Globus pallidus (tissue), 1 donor: ENCODE measurements at regions not wholly inside any gene's neighbourhood (a gene's known extent, or its start where the extent isn't known, plus 50 kb on each side); places are given as distances from the start of the nearest gene placed in this dataset.
A peak's percentile ranks its signal among the peaks of the same experiment; 100 is the strongest.
"Not testable (repeated sequence)": the region's sequence is repeated elsewhere in the genome, so short reads cannot be mapped to it uniquely, and the experiment has no call there.

Experiments
- DNase-seq: peaks from one replicate; pipeline ENCODE4 v3.0.0-alpha.2; 2015; ENCODE audit warnings: low spot score

GRCh38 chr12:131618303-131618658 is 92.6 kb upstream of the SFSWAP start:
- no peak for DNase-seq

DNA sequence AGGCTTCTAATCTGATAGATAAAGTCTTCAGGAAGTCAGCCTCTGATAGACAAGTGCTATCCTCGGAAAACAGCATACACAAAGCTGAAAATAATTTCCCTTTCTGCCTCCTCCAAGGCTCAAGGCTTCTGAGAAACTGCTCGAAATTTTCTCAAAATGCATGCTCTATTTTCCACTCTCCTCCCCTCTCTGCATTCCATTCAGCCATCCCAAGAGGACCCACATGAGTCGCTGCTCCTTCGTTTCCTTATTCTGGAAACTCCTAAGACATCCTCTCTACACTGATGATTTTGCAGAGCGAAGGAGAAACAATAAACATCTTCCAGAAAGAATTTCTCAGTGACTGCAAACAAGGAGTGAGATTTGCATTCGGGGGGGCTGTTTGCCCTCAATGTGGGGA is 92.2 kb upstream of the SFSWAP start:
- no peak for DNase-seq

GRCh38 chr12:131619106-131619642 is 91.7 kb upstream of the SFSWAP start:
- no peak for DNase-seq

DNA sequence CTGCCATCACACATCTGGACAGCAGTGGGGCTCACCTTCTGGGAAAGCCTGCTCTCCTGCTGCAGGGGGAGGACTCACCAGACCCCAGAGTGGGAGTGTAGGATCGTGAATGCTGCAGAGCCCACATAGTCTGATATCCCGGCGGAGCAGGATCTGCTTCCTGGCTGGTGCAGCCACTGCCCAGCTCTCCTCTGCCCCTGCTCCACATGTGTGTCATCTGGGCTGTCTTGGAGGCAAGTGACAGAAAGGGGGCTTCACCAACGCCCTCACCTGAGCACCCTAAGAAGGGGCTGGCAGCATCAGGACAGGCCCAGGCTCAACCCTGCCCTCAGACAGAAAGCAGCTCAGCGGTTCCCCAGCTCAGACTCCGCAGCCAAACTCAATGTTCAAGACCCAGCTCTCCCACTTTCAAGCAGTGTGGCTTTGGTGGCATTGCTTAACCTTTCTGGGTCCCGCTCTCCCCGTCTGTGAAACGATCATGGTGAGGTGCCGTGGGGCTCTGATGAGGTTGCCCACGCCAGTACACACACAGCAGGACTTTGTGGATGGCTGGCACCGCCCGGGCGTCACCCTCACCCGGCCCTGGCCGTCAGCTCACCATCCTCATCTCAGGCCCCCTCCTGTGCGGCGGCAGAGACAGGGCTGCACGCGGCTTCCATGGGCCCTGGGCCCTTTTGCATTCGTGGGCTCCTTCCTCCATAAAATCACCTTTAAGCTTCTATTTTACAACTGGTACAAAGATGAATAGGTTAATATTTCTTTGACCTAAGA is 91.0 kb upstream of the SFSWAP start:
- DNase-seq, result no peak

DNA sequence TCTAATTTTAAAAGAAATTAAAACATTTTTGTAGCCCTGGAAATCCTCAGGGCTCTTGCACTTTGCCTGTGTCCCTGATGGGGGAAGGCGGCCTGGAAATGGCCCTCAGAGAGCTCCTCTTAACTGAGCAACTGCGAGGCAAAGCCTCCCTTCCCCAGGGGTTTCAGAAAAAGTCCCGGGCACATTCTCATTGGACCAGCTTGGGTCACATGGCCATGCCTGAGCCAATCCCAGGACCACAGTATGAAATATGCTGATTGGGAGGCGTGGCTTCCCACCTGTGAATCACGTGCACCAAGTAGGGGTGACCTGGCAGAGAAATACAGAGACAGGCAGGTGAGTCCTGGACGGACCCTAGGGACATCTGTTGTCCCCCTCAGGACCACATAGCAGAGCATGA is 90.4 kb upstream of the SFSWAP start:
- DNase-seq, result peak; percentile 69

- peak; percentile 94 for DNase-seq
These were observed 89.8 kb upstream of the SFSWAP start for GRCh38 chr12:131620946-131621681.

DNA sequence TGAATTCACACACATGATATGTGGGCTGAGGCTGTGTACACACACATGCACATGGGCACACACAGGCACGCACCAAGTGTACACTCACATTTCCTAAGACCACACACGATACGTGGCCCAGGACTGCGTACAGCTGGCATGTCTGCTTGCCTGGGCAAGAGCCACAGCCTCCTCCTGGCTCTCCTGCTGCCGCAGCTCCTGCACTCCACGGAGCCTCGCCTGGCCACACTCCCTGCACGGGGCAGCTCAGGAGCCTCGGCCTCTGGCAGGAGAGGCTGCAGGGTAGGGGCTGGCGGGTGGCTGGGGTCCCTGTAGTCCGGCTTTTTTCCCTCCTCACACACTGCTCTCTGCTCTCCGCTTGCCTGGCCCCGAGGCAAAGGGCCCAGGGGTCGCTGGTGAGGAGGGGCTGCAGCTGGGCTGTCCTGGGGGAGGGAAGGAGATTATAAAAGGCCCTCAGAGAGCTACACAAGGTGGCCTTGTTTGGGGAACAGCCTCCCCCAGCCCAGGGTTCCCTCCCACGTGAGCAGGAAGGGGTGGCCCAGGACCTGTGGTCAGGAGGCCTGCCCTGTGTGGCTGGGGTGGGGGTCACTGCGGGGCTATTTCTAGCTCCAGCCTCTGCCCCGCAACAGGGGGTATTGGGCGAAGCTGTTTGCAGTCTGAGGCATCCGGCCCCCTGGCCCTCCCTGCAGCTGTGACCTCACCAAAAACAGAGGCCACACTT is 89.0 kb upstream of the SFSWAP start:
- peak; percentile 94 for DNase-seq

DNA sequence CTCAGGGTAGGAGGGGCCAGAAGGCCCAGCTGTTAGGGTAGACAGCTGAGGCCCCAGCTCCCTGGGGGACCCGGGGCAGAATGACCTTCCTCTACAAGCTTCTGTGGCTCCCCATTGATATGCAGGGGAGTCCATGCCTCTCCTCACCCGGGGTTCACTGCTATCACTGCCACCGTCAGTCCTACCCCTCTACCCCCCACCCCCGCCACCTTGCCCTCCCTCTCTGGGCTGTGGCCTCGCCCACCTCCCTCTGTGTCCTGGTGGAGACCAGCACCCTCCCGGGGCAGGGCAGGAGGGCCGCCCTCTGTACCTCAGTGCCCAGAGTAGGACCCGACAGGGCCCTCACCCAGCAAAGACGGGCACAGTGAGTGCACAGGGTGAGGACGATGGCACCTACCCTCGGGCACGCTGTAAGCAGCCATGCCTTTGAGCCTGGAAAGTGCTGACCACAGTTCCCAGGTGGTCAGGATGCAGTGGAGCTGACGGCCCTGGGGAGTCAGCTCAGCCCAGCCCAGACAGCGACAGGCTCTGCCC is 88.4 kb upstream of the SFSWAP start:
- DNase-seq, result no peak

- not testable (repeated sequence) for DNase-seq
These were observed 87.2 kb upstream of the SFSWAP start for GRCh38 chr12:131623404-131624368.

- DNase-seq, result not testable (repeated sequence)
These were observed 86.5 kb upstream of the SFSWAP start for GRCh38 chr12:131624369-131624739.

DNA sequence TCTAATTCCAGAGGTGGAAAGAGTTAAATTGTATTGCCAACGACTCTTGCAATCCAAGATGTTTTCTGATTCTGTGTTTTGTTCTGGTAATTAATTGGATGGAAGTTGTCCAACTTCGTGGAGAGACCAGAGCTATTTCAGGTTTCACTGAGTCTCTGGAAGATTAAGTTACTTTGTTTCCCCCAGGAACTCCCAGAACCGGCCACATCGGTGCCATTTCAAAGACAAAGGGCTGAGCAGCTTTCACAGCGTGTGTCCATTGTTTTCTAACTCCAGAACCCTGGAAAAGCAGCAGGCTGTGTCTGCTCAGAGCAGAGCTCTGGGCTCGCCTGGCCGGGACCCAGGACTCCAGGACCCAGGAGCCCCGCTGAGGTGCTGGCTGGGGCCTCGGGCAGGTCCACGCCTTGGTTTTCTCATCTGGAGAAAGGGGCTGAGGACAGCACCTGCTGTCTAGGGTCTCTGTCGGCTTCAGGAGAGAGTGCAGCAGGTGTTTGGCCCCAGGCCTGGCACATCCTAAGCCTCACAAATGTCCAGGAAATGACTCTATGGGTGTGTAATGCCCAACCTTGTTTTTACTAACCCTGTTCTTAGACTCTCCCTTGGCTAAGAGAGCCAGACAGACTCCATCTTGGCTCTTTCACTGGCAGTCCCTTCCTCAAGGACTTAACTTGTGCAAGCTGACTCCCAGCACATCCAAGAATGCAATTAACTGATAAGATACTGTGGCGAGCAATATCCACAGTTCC is 86.0 kb upstream of the SFSWAP start:
- DNase-seq, result not testable (repeated sequence)

GRCh38 chr12:131625966-131626722 is 84.7 kb upstream of the SFSWAP start:
- DNase-seq, result not testable (repeated sequence)

DNA sequence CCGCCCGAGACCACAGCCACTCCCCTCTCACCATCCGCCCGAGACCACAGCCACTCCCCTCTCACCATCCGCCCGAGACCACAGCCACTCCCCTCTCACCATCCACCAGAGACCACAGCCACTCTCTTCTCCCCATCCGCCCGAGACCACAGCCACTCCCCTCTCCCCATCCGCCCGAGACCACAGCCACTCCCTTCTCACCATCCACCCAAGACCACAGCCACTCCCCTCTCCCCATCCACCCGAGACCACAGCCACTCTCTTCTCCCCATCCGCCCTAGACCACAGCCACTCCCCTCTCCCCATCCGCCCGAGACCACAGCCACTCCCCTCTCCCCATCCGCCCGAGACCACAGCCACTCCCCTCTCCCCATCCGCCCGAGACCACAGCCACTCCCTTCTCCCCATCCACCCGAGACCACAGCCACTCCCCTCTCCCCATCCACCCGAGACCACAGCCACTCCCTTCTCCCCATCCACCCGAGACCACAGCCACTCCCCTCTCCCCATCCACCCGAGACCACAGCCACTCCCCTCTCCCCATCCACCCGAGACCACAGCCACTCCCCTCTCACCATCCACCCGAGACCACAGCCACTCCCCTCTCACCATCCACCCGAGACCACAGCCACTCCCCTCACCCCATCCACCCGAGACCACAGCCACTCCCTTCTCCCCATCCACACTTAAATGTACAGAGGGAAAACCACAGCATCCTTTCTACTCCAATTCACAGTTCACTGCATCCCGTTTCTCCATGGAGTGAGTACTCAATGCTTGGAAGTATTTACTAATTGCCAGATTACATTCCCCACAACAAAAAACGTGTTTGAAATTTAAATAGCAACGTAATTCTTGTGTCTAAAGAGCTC is 83.5 kb upstream of the SFSWAP start:
- not testable (repeated sequence) for DNase-seq

DNA sequence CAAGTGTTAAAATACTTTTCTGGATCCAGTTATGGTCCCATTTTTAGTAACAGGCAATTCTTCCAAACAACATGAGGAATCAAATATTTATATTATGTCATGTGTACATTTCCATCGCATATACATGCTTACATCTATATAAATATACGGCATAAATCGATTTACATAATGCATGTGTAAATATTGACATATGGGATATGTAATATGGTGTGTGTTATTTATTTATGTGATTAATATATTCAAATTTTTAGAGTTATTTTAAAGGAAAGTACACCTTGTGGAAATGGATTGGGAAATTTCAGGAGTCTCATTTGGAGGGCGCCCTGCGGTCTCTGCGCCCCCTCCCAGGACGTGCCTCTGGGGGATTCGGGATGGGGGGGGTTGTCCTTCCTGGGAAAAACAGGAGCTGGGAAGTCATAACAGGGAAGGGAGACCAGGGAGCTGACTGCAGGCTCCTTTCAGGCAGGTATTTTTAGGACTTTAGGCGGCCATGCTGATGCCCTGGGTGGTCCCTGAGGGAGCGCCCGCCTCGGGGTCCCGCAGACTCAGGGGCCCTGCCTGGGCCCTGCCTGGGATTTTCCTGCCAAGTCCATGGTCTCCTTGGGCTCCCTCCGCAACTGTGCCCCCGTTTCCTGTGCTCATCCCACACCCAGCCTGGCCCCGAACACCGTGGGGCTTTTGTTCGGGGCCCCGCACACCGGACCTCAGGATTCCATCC is 82.7 kb upstream of the SFSWAP start:
- DNase-seq, result no peak

DNA sequence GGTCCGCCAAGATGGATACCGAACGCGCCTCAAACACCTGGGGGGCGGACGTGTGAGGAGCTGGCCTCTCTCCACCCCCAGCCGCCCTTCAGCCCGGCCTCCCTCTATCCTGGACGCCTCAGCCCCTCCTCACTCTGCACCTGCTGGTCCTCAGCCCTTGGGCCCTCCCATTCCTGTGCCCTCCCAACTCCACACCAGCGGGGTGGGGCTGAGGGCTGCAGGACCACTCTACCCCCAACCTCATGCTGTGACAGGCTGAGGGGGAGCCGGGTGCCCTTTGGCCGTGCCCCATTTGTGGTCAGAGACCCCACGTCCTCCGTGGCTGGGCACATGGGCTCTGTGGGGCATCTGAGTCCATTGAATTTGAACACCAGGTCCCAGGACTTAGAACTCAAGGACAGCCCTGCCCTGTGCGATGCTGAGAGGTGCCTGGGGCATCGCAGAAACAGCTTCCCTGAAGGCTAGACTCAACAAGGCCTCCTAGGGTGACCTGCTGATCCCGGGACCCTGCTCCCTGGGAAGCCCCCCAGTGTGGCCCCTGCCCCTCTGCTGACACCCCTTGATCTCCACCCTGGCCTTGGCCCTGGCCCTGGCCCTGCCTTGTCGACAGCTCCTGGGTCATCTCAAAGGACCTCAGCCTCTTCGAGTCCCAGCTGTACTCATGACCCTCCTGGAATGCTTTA is 82.0 kb upstream of the SFSWAP start:
- DNase-seq, result no peak

GRCh38 chr12:131631230-131631629 is 79.7 kb upstream of the SFSWAP start:
- DNase-seq, result no peak

DNA sequence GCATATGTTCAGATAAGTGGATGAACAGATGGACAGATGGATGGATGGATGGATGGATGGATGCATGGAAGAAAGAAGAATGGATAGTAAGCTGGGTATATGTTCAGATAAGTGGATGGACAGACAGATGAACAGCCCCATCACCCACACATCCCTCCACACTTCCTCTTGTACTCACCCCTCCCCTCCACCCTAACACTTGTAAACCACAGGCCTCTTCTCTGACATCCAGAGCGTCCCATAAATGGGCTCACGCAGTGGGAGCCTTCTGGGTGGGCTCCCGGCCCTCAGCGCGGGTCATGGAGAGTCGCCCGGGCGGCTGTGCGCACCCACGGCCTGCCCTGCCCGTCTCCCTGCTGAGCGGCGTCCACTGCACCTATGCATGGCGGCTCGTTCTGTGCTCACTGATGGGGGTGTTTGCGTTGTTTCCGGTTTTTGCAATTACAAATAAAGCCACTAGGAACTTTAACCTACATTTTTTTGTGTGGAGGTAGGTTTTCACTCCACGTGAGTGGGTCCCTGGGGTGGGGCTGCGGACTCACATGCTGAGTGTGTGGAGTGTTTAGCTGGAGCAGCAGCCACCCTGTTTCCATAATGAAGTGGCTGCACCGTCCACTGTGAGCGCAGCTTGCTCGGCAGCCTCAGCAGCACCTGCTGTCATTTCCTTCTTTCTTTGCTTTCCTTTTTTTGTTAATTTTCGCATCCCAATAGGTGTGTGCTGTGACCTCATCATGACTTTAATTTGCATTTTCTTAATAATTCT is 78.8 kb upstream of the SFSWAP start:
- DNase-seq, result not testable (repeated sequence)
